H9 (cell line): ENCODE measurements at regions not wholly inside any gene's neighbourhood (a gene's known extent, or its start where the extent isn't known, plus 50 kb on each side); places are given as distances from the start of the nearest gene placed in this dataset.

Experiments used
- DNase-seq: peaks from one replicate; pipeline ENCODE4 v3.0.0-alpha.2; 2017
- H2AFZ ChIP-seq: one replicate; pipeline ENCODE4 v1.6.1; 2013; ENCODE audit warnings: mild to moderate bottlenecking, low read length, control low read depth, moderate library complexity
- H2AK5ac ChIP-seq: 2 replicates; pipeline ENCODE4 v1.6.1; 2013; ENCODE audit warnings: low read length, control low read depth, mixed read lengths; ENCODE audit not compliant: insufficient read length
- H2BK120ac ChIP-seq: one replicate; pipeline ENCODE4 v1.6.1; 2013; ENCODE audit warnings: low read depth, mild to moderate bottlenecking, low read length, control low read depth, inconsistent platforms; ENCODE audit not compliant: poor library complexity, severe bottlenecking
- H2BK12ac ChIP-seq: 2 replicates; pipeline ENCODE4 v1.6.1; 2013; ENCODE audit warnings: low read length, control low read depth, mixed read lengths, low read depth; ENCODE audit not compliant: insufficient read length
- H2BK15ac ChIP-seq: 2 replicates; pipeline ENCODE4 v1.6.1; 2013; ENCODE audit warnings: low read depth, low read length, control low read depth
- H2BK20ac ChIP-seq: one replicate; pipeline ENCODE4 v1.6.1; 2013; ENCODE audit warnings: low read depth, mild to moderate bottlenecking, low read length, control low read depth, inconsistent platforms; ENCODE audit not compliant: poor library complexity, severe bottlenecking
- H2BK5ac ChIP-seq: 2 replicates; pipeline ENCODE4 v1.6.1; 2013; ENCODE audit warnings: low read length, control low read depth, mixed read lengths; ENCODE audit not compliant: insufficient read length
- H3K14ac ChIP-seq: 2 replicates; pipeline ENCODE4 v1.6.1; 2013; ENCODE audit warnings: low read length, control low read depth; ENCODE audit not compliant: insufficient read depth
- H3K18ac ChIP-seq: 2 replicates; pipeline ENCODE4 v1.6.1; 2013; ENCODE audit warnings: low read depth, mild to moderate bottlenecking, mixed read lengths, low read length, control low read depth; ENCODE audit not compliant: insufficient read length
- H3K23ac ChIP-seq: 2 replicates; pipeline ENCODE4 v1.6.1; 2013; ENCODE audit warnings: low read length, control low read depth, mixed read lengths, low read depth; ENCODE audit not compliant: insufficient read length
- H3K23me2 ChIP-seq: 2 replicates; pipeline ENCODE4 v1.6.1; 2013; ENCODE audit warnings: low read depth, mild to moderate bottlenecking, mixed read lengths, low read length, control low read depth; ENCODE audit not compliant: insufficient read length, poor library complexity, severe bottlenecking
- H3K27ac ChIP-seq: 2 replicates; pipeline ENCODE4 v1.5.1; 2013; ENCODE audit warnings: low read length, control low read depth, mixed read lengths, low read depth; ENCODE audit not compliant: insufficient read length
- H3K27me3 ChIP-seq: 2 replicates; pipeline ENCODE4 v1.6.1; 2013; ENCODE audit warnings: low read length, control low read depth, inconsistent platforms; ENCODE audit not compliant: insufficient read depth
- H3K4ac ChIP-seq: 2 replicates; pipeline ENCODE4 v1.6.1; 2013; ENCODE audit warnings: low read depth, mild to moderate bottlenecking, control low read depth, inconsistent platforms, low read length, moderate library complexity
- H3K4me1 ChIP-seq: 2 replicates; pipeline ENCODE4 v1.6.1; 2013; ENCODE audit warnings: low read length, control low read depth, inconsistent platforms; ENCODE audit not compliant: insufficient read depth
- H3K4me2 ChIP-seq: 2 replicates; pipeline ENCODE4 v1.6.1; 2013; ENCODE audit warnings: low read length, control low read depth, mixed read lengths; ENCODE audit not compliant: insufficient read length, insufficient read depth
- H3K56ac ChIP-seq: 2 replicates; pipeline ENCODE4 v1.6.1; 2013; ENCODE audit warnings: low read depth, mild to moderate bottlenecking, mixed read lengths, low read length, control low read depth; ENCODE audit not compliant: insufficient read length
- H3K79me1 ChIP-seq: 2 replicates; pipeline ENCODE4 v1.6.1; 2013; ENCODE audit warnings: low read depth, mild to moderate bottlenecking, moderate library complexity, low read length, control low read depth, inconsistent platforms; ENCODE audit not compliant: insufficient read depth, poor library complexity, severe bottlenecking
- H3K79me2 ChIP-seq: 2 replicates; pipeline ENCODE4 v1.6.1; 2013; ENCODE audit warnings: low read length, control low read depth, inconsistent platforms; ENCODE audit not compliant: insufficient read depth
- H3K9ac ChIP-seq: 2 replicates; pipeline ENCODE4 v1.6.1; 2013; ENCODE audit warnings: low read length, control low read depth, mixed read lengths; ENCODE audit not compliant: insufficient read length; ENCODE audit errors: extremely low read depth
- H3K9me3 ChIP-seq: one replicate; pipeline ENCODE4 v1.6.1; 2013; ENCODE audit warnings: low read depth, low read length, inconsistent platforms; ENCODE audit not compliant: control insufficient read depth
- H3T11ph ChIP-seq: one replicate; pipeline ENCODE4 v1.6.1; 2013; ENCODE audit warnings: mild to moderate bottlenecking, low read length, control low read depth, inconsistent platforms
- H4K20me1 ChIP-seq: one replicate; pipeline ENCODE4 v1.6.1; 2013; ENCODE audit not compliant: control insufficient read depth, insufficient read length, insufficient read depth
- H4K5ac ChIP-seq: 2 replicates; pipeline ENCODE4 v1.6.1; 2013; ENCODE audit warnings: low read depth, mild to moderate bottlenecking, mixed read lengths, low read length, control low read depth; ENCODE audit not compliant: insufficient read length
- H4K8ac ChIP-seq: replicated peaks from 2 replicates; pipeline ENCODE4 v1.6.1; 2013; ENCODE audit warnings: low read length, control low read depth, mixed read lengths, low read depth; ENCODE audit not compliant: insufficient read length
- H4K91ac ChIP-seq: 2 replicates; pipeline ENCODE4 v1.6.1; 2013; ENCODE audit warnings: low read depth, mild to moderate bottlenecking, moderate library complexity, mixed read lengths, low read length, control low read depth; ENCODE audit not compliant: insufficient read length
- H3K27ac Mint-ChIP-seq, 3 experiments: 2 replicates in 2 of 3; 3 replicates in 1 of 3; pipeline ENCODE4 v1.8.0; 2020 to 2021; ENCODE audit warnings: mixed read lengths in 3 of 3, mild to moderate bottlenecking in 1 of 3, moderate library complexity in 1 of 3
- H3K27me3 Mint-ChIP-seq: 2 replicates; pipeline ENCODE4 v1.8.0; 2021; ENCODE audit warnings: low read depth, mild to moderate bottlenecking, moderate library complexity, mixed read lengths
- H3K36me3 Mint-ChIP-seq, 3 experiments: 2 replicates in 2 of 3; 3 replicates in 1 of 3; pipeline ENCODE4 v1.8.0; 2020 to 2021; ENCODE audit warnings: low read depth in 3 of 3, mixed read lengths in 3 of 3; ENCODE audit not compliant: insufficient read depth in 1 of 3
- H3K4me1 Mint-ChIP-seq, 2 experiments: 2 replicates each; pipeline ENCODE4 v1.8.0; 2020; ENCODE audit warnings: mixed read lengths in 2 of 2
- H3K4me3 Mint-ChIP-seq, 2 experiments: 2 replicates in 1 of 2; 3 replicates in 1 of 2; pipeline ENCODE4 v1.8.0; 2020 to 2021; ENCODE audit warnings: mild to moderate bottlenecking in 2 of 2, mixed read lengths in 2 of 2, moderate library complexity in 1 of 2
- H3K9me3 Mint-ChIP-seq, 2 experiments: 2 replicates in 1 of 2; 3 replicates in 1 of 2; pipeline ENCODE4 v1.8.0; 2020; ENCODE audit warnings: mild to moderate bottlenecking in 2 of 2, mixed read lengths in 2 of 2, moderate library complexity in 1 of 2
- CTCF ChIP-seq: fragments of 200-600 bp; sonication (generic); conservative IDR thresholded peaks from 3 replicates; pipeline ENCODE4 v1.8.0; 2021; ENCODE audit warnings: antibody characterized with exemption, mild to moderate bottlenecking

- Mint-ChIP-seq H3K36me3 (no peaks in the 10 kb centered on the region), H3K27me3 (no peaks in the 10 kb centered on the region; the same call in 1 of the 2 replicates), H3K9me3 (peaks cover 0 to 4% of the 10 kb centered on the region in 2 experiments; a peak in 1 of 5 replicates), H3K27ac (no peak overlapping the region), H3K4me1 (peaks cover 3 to 12% of the 10 kb centered on the region in 2 experiments), H3K4me3 (no peak overlapping the region)
- Histone ChIP-seq H2AK5ac (no peak overlapping the region), H3K14ac (no peak overlapping the region), H3K9me3 (no peaks in the 10 kb centered on the region), H3K79me1 (no peaks in the 10 kb centered on the region), H2BK15ac (no peak overlapping the region), H4K8ac (no peak overlapping the region), H3K23ac (no peak overlapping the region), H3K56ac (no peak overlapping the region), H3T11ph (no peak overlapping the region), H3K4me2 (no peak overlapping the region), H3K9ac (no peak overlapping the region), H2BK120ac (no peak overlapping the region), H2AFZ (no peak overlapping the region), H3K23me2 (no peaks in the 10 kb centered on the region), H2BK12ac (no peak overlapping the region), H4K91ac (no peak overlapping the region), H2BK20ac (peak overlapping the region; percentile 60), H3K79me2 (no peaks in the 10 kb centered on the region), H3K4me1 (peaks cover 5% of the 10 kb centered on the region; the same call in 1 of the 2 replicates), H4K5ac (no peak overlapping the region), H3K4ac (no peak overlapping the region), H3K18ac (no peak overlapping the region), H2BK5ac (no peak overlapping the region), H3K27ac (no peak overlapping the region), H3K27me3 (no peaks in the 10 kb centered on the region), H4K20me1 (no peaks in the 10 kb centered on the region)
- no peak for TF ChIP-seq CTCF
- no peak for DNase-seq
These were observed 184.4 kb downstream of the FCRL5 start for GRCh38 chr1:157367870-157368269.
